ENCODE measurements at regions not wholly inside any gene's neighbourhood (a gene's known extent, or its start where the extent isn't known, plus 50 kb on each side); places are given as distances from the start of the nearest gene placed in this dataset.
"Not testable (repeated sequence)": the region's sequence is repeated elsewhere in the genome, so short reads cannot be mapped to it uniquely, and the experiment has no call there.

DNA sequence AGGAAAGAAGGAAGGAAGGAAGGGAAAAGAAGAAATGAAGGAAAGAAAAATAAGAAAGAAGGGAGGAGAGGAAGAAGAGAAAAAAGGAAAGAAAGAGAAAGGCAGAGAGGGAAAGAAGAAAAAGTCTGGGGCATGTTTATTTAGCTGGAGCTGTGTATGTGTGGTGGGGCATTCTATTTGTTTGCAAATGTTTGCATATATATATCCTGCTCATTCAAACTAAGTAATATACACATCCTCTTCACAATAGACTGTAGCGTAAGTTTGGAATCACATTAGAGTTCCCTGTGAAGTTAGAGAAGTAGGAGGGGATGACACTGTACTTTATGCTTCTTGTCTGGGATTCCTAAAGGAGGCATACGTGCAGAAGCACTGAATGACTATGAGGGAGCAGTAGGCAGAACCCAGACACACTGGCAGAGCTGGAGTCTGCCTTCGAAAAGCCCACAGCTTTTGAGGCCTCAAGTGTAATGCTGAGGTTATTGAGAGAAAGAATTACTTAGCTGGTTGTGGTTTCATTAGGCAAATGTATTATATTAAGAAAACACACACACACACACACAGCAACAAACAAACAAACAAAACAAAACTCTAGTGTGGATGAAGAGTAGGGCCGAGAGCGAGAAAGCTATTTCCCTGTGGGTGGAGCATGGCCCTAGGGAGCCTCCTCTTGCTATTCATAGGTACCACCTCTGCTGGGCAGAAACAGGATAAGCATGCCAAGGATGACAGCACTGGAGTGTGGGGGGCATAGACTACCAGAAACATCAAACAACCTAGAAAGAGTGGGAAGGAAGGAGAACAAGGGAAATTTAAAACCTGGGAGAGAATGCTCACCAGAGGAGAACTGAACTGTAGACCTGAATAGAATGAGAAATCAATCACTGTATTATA lies 905.1 kb upstream of the NXPH2 start:
- no peak for DNase-seq

DNA sequence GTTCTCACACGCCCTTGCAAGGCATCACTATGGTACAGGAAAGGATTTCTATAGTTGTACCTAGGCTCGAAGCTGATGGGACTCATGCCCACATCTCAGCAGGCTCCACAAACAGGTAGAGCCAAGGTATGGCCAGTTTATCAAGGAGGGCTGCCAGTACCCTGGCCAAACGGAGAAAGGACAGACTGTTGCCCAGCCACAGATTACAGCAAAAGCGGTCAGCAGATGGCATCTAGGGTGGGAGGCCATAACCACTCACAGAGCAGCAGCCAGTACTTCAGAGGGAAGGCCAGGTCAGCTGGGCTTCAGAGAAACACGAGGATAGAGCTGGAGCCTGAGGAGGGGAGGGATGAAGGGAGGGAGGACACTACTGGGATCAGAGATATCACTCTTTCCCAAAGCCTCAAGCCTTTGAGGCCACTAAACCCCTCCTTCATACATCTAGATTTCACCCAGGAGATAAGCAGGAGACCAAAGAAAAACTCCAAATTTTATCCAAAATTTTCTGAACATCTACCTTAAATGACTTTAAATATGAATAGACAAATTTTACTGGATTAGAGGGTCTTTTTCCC lies 904.2 kb upstream of the NXPH2 start:
- DNase-seq: no peak

DNA sequence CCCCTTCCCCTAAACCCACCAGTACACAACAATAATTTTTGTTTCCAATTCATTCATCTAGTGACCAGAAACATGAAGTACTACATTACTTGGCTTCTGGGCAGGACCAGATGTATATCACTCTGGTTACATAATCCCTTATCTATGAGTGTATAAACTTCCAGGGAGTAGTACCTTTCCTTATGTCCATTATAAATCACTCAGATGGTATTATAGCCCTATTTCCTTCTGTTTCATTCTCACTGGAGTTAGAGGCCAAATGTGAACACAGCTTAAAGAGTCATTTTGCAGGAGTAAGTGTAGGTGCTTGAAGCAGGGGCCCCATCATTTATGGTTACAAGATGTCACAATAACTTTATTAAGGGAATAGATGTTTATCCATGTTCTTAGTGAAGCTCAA lies 894.4 kb upstream of the NXPH2 start:
- no peak for DNase-seq

DNA sequence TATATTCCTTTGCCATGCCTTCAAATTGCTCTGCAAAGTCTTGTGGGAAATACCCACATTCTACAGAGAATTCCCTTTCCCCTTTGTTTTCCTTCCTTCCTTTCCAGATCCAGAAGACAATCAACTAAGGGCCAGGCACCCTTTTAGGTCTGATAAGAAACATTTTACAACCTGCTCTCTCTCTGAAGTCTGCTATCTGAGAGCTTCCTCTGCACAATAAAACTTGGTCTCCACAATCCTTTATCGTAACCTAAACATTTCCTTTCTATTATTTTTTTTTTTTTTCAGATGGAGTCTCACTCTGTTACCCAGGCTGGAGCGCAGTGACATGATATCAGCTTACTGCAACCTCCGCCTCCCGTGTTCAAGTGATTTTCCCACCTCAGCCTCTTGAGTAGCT lies 893.3 kb upstream of the NXPH2 start:
- DNase-seq: not testable (repeated sequence)

DNA sequence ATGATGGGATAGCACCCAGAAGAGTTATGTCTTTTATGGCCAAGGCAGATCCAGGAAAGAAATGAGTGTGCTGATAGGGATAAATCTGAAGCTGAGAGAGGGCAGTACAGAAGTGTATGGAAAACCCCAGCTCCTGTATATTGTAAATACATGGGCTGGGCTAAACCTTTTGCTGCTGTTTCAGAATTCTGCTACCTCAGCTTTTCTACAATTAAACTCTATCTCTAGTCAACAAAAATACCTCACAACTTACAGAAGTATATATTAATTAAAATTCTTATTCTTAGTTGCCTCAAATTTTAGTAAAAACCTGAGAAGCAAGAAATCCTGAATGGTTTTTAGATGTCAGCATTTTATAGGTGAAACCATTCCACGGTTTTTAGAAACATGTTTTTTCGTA lies 889.5 kb upstream of the NXPH2 start:
- no peak for DNase-seq

DNA sequence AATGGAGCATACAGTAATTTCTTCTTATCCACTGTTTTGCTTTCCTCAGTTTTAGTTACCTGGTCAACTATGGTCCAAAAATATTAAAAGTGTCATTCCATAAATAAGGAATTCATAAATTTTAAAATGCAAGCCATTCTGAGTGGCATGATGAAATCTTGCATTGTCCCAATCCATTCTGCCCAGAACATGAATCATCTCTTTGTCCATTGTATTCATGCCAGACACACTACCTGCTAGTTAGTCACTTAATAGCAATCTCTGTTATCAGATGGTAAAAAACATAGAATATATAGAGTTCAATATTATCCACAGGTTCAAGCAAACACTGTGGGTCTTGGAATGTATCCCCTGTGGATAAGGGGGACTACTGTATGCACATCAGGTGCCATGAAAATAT lies 872.2 kb upstream of the NXPH2 start:
- DNase-seq: no peak

DNA sequence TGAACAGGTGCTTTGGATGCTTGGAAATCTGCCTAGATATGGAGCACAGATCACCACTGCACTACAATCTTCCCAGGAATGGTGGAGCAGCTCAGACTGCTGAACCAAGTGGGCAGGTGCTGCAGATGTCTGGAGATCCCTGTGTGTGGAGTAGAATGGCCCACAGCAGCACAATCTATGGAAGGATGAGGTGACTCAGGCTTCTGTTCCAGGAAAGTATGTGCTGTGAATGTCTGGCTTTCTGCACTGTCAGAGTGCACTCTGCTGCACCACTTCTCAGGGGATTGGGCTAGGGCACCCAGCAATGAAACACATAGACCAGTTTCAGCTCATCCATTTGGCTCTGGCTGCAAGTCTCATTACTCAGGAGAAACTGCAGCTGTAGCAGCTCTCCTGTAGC lies 865.4 kb upstream of the NXPH2 start:
- no peak for DNase-seq

DNA sequence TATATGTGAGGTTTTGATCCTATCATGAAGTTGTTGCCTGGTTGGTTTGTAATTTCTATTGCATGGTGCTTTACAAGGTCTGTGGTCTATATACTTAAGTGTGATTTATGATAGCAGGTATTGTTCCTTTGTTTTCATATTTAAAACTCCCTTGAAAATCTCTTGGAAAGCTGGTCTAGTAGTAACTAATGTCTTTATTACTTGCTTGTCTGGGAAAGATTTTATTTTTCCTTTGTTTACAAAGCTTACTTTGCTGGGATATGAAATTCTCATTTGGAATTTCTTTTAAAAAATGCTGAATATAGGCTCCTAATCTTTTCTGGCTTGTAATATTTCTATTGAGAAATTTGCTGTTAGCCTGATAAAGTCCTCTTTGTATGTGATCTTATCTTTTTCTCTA lies 862.9 kb upstream of the NXPH2 start:
- no peak for DNase-seq

DNA sequence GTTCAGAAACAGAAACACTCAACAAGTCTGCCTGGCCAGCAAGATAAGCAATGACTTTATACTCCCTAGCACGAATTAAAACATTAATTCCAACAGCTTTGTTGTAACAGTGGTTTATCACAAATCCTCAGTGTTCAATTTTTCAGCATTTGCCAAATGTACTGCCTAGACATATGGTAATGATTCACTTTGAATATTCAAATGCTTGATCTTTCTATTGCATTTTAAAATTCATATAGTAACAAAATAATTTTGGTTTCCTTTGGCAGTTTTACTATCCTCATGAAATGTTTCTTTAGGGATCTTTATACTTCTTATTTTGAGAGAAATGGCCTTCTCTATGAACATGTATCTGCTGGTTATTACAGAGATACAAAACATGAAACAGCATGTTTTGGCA lies 851.8 kb upstream of the NXPH2 start:
- no peak for DNase-seq

DNA sequence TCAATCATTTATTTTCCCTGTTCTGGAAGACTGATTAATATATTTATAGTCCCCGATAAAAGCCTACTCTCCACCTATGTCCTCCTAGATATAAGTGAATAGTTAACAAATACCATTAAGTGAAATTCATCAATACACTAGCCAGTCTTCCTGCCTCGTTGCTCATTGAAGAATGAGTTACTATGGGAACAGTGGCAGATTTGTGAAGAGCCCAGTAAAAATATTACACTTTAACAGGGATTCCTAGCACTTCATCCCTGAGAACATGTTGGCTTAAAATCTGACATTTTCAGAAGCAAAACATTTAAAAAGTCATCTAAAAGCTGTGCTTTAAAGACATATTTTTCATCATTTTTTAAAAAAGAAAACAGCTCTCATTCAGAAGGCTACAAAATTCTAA lies 848.7 kb upstream of the NXPH2 start:
- DNase-seq: no peak

DNA sequence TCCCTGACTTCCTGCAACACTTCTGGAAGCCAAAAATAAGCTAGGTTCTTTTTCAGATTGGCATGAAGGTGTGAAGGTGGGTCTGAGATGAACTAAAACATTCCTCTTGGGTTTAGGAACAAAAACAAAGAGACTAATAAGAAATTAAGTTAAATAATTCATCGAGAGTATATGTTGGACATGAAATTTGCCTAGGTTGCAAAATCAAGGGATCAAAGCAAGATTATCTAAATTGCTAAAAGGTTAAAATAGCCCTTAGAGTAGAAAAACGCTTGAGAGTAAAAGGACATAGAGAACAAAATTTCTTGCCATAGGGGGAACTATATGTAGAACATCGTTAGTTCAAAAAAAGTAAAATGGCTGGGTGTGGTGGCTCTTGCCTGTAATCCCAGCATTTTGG lies 845.9 kb upstream of the NXPH2 start:
- DNase-seq: no peak

DNA sequence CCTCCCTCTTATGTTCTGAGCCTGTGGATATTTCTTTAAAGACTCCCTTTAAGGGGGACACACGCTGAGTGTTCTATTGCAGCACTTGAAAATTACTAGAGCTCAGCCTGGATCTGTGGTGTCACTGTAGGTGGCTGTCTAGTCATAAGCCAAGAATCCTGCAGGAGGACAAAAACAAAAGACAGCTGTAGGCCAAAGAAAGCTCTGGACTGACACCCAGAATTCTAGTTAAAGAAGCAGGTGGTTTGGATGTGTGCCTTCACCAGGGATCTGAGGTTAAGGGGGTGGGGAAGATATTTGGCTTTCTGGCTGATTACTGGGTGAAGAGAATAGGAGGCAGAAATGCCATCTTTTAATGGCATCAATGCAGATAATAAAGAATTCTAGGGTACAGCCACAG lies 842.5 kb upstream of the NXPH2 start:
- DNase-seq: no peak

DNA sequence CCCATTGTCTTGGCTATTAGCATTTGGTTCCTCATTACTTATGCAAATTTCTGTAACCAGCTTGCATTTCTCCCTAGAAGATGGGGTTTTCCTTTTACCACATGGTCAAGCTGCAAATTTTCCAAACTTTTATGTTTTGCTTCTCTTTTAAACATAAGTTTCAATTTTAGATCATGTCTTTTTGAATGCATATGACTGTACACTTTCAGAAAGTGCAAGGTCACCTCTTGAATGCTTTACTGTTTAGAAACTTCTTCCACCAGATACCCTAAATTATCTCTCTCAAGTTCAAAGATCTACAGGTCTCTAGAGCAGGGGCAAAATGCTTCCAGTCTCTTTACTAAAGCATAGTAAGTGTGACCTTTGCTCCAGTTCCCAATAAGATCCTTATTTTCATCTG lies 837.6 kb upstream of the NXPH2 start:
- DNase-seq: no peak

DNA sequence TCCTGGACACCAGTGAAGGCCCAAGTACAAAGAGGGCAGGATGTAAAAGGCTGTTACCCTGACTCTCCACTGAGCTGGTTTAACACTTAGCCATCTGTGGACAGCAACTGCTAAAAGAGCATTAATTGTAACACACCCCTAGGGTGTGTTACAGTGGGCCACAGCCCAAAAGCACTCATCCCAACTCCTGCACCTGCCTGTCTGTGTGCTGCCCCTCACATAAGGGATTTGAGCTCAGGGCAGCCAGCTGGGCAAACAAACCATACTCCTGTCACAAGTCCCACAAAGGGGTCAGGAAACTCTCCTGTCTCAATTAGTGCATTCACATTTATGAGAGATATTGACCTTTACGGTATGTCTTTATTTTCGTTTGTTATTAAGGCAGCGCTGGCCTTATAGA lies 833.1 kb upstream of the NXPH2 start:
- no peak for DNase-seq

DNA sequence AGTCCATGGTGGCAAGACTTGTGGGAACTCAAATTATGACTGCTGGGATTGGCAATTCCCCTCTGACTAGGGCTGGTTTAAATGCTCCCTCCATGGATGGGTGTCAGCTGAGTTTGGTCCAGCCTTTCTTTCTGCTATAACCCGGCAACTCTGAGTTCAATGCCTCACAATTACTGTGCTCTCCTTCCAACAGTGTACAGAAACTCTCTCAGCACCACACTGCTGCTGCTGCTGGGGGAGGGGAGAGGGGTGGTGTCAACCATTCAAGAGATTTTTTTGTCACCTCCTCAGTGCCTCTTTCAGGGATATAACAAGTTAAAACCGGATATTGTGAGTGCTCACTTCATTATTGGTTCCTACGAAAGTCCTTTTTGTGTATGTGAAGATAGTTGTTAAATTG lies 830.3 kb upstream of the NXPH2 start:
- no peak for DNase-seq

DNA sequence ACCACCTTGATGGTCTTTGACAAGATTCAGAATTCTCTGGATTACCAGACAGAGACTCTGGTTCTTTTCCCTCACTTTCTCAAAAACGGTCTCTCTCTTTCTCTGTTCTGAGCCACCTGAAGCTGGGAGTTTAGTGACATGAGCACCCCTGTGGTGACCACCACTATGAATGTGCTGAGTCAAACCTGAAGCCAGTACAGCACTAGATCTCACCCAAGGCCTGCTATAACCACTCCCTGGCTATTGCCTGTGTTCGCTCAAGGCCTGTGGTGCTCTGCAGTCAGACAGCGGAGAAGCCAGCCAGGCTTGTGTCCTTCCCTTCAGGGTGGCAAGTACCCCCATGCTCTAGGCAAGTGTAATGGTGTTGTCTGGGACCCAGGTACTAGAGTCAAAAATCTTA lies 828.9 kb upstream of the NXPH2 start:
- no peak for DNase-seq

DNA sequence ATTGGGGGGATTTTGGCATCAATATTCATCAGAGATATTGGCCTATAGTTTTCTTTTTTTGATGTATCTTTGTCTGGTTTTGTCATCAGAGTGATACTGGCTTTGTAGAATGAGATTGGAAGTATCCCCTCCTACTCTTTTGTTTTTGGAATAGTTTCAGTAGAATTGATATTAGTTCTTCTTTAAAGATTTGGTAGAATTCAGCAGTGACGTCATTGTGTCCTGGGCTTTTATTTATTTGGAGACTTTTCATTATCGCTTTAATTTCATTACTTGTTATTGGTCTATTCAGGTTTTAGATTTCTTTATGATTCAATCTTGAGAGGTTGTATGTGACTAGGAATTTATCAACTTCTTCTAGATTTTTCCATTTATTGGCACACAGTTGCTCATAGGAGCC lies 825.5 kb upstream of the NXPH2 start:
- DNase-seq: no peak

DNA sequence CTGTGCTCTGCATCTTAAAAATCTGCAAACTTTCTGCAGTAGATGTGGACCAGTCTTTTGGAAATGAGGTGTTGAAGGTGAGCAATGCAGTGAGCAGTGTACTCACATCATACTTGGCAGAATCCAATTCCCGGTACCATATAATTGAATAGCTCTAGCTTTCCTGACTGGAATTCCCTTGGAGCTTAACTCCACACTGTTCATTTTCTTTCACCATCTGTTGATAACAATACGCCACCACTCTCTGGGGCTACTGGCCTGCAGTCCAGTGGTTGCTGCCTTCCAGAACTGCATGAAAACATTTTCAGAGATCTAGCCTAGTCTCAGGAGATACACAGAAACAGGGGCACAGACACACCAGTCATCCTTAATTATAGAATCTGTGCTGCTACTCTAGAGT lies 820.0 kb upstream of the NXPH2 start:
- DNase-seq: no peak

DNA sequence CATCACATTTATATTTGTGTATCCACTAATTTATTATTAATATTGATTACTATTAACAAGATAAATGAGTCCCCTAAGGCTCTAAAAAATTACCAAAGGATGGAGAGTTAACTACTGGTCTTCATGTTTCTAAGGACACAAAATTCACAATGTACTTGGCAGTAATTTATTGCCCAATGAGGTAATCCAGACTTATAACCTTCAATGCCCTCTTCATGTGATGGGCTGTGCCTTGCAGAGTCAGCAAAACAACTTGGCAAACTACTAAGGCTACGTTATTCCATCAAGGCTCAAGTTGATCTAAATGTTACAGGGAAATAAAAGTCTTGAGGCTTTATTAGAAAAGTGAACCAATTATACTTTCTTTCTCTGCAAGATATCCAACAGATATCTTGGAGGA lies 804.9 kb upstream of the NXPH2 start:
- no peak for DNase-seq

DNA sequence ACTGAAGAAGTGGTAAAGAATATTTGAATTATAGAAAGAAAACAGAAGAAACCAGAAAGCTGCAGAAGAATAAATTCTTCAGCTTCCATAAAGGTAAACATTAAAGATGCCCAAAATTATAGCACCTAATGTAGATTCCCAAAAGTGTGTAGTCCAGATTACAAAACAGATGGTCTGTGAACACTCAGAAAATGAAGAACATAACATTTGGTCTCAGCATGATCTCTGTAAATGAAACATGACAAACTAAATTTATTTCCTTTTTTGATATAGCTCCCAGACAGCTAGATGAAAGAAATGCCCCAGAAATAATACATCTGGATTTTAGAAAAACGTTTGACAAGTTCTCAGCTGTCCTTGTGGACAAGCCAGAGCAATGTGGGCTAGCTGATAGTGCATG lies 794.2 kb upstream of the NXPH2 start:
- no peak for DNase-seq

DNA sequence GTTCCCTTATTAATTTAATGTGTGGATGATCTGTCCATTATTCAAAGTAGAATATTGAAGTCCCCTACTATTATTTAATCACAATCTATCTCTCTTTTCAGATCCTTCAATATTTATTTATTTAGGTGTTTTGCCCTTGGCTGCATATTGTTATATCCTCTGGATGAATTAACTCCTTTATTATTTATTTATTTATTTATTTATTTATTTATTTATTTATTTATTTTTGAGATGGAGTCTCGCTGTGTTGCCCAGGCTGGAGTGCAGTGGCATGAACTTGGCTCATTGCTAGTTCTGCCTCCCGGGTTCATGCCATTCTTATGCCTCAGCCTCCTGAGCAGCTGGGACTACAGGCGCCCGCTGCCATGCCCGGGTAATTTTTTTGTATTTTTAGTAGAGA lies 776.6 kb upstream of the NXPH2 start:
- no peak for DNase-seq

DNA sequence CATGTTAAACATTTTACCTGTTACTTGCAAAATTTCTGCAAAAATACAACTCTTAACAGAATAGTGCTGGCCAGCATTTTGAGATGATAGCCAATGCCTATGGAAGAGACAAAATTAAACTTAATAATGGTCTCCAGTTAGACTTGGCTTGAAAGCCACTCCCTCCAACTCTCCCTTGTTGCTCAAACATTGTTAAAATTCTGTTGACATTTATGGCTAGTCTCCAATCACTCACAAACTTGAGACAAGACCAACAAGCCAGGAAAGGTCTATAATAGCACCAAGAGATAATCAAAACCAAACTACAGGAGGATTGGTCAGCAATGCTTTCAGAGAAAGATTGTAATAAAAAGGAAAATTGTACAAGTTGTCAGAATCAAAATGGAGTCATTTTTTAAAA lies 770.7 kb upstream of the NXPH2 start:
- no peak for DNase-seq

DNA sequence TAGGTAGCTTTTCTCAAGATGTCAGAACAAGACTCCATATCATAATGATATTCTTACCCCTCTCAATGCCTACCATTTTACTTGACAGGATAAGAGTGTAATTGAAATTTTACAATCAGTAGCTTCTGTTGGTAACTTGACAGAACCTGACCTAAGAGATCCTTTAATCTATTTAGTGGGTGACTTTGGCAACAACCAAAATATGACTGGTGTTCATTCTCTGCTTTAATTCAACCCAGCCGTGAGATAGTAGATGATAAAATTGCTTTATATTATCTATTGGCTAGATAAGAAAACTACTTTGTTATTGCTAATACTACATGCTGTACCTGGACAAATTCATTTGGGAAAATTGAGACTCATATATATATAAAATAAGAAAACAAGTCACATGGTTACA lies 770.2 kb upstream of the NXPH2 start:
- DNase-seq: no peak

DNA sequence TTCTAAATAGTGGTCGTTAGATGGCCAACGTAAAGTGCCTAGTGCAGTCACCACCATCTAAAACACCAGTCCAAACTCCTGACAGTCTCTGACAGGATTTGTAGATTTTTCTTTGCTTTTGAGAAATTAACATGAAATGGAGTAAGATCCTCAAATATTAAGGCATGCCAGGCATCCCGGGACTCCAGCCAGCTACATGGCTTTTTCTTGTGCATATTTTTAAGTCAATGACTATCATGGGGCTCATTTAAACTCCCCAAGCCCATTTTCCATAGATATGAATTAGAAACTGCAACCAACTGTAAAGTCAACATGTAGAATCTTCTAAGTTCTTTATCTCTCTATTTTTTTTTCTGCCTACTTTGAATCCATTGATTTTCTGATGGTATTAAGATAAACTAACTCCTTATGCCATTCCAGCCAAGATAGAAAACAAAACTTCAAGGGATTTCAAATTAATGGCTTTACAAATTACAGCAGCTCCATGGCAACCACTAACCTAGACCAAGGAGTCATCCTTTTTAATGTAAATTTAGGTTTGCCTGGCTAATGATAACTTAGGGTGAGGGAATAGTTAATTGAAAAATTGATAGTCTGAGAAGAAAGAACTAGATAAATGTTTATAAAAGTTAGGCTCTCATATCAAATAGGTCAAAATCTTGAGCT lies 764.1 kb upstream of the NXPH2 start:
- DNase-seq: no peak
